HCT116 (cell line): ENCODE measurements at regions not wholly inside any gene's neighbourhood (a gene's known extent, or its start where the extent isn't known, plus 50 kb on each side); places are given as distances from the start of the nearest gene placed in this dataset.

ENCODE experiments used
- ATAC-seq: fragments of 200-7000 bp; cut with Tn5 transposase; 2 replicates; pipeline ENCODE4 v1.9.1; 2020; ENCODE audit warnings: mild to moderate bottlenecking, moderate library complexity
- BruUV-seq: library from RNA; stranded (reverse); fragments of 400-500 nt; replicated peaks from 2 replicates; lab custom pipeline; 2021; lab: Mats Ljungman, UMichigan
- CTCF ChIA-PET: fragments of 300-600 bp; sonication (Branson Sonifier 250); formaldehyde crosslinking; loops from one replicate; lab custom pipeline; 2021; ENCODE audit warnings: antibody characterized with exemption; lab: Charles Lee
- POLR2A ChIA-PET: fragments of 300-600, 350-600 bp; sonication (Branson Sonifier 250); formaldehyde crosslinking; loops from one replicate; lab custom pipeline; 2021; ENCODE audit warnings: antibody characterized with exemption; lab: Charles Lee
- RAD21 ChIA-PET, 2 experiments: fragments of 300-600 bp; sonication (Branson Sonifier 250); formaldehyde crosslinking; loops; one replicate each; lab custom pipeline; 2023; ENCODE audit warnings: low total read pairs in 2 of 2; ENCODE audit not compliant: uncharacterized antibody in 2 of 2, unreplicated experiment in 2 of 2, low non-redundant PET in 1 of 2; lab: Charles Lee
- DNase-seq: peaks from one replicate; pipeline ENCODE4 v3.0.0-alpha.2; 2010; ENCODE audit warnings: low read depth, low spot score
- H2AFZ ChIP-seq: fragments of 200-600 bp; shearing (Covaris generic), sonication (generic); 2 replicates; pipeline ENCODE4 v1.6.1; 2017; ENCODE audit warnings: low read depth, mixed run types, mixed read lengths, antibody characterized with exemption, low read length; ENCODE audit not compliant: poor library complexity, severe bottlenecking
- H3K27ac ChIP-seq: 2 replicates; pipeline ENCODE4 v1.5.1; 2012; ENCODE audit warnings: low read depth, low read length
- H3K27me3 ChIP-seq: fragments of 200-600 bp; sonication (generic); 2 replicates; pipeline ENCODE4 v1.6.1; 2016; ENCODE audit warnings: mixed run types, low read length, mixed read lengths; ENCODE audit not compliant: insufficient read depth
- H3K36me3 ChIP-seq, 2 experiments: fragments of 200-500 bp in 1 of 2; fragments of 200-600 bp in 1 of 2; sonication (Bioruptor generic) in 1 of 2; sonication (generic) in 1 of 2; 2 replicates each; pipeline versions ENCODE4 v1.5.1 to v1.6.1; 2014 to 2016; ENCODE audit warnings: low read length in 2 of 2, inconsistent platforms in 1 of 2, mixed read lengths in 1 of 2, mixed run types in 1 of 2; ENCODE audit not compliant: insufficient read depth in 2 of 2, control insufficient read depth in 1 of 2
- H3K4me1 ChIP-seq, 2 experiments: fragments of 200-600 bp in 1 of 2; sonication (generic) in 1 of 2; 2 replicates each; pipeline versions ENCODE4 v1.5.1 to v1.6.1; 2012 to 2017; ENCODE audit warnings: low read length in 2 of 2, inconsistent platforms in 1 of 2, mild to moderate bottlenecking in 1 of 2, mixed read lengths in 1 of 2, mixed run types in 1 of 2, moderate library complexity in 1 of 2; ENCODE audit not compliant: insufficient read depth in 2 of 2, control insufficient read depth in 1 of 2
- H3K4me2 ChIP-seq: fragments of 200-600 bp; sonication (generic); 2 replicates; pipeline ENCODE4 v1.6.1; 2017; ENCODE audit warnings: mixed run types, low read length, mixed read lengths
- H3K4me3 ChIP-seq, 2 experiments: fragments of 200-600 bp in 1 of 2; sonication (generic) in 1 of 2; replicated peaks in 1 of 2; 2 replicates each; pipeline ENCODE4 v1.5.1; 2011 to 2016; ENCODE audit warnings: low read length in 2 of 2, control low read depth in 1 of 2, low read depth in 1 of 2, mild to moderate bottlenecking in 1 of 2, mixed read lengths in 1 of 2, mixed run types in 1 of 2
- H3K79me2 ChIP-seq: fragments of 200-600 bp; sonication (generic); 2 replicates; pipeline ENCODE4 v1.6.1; 2017; ENCODE audit warnings: mild to moderate bottlenecking, mixed run types, low read length, moderate library complexity, mixed read lengths; ENCODE audit not compliant: insufficient read depth
- H3K9ac ChIP-seq: fragments of 200-600 bp; sonication (generic); 2 replicates; pipeline ENCODE4 v1.6.1; 2016; ENCODE audit warnings: low read length, mixed read lengths
- H3K9me2 ChIP-seq: fragments of 200-600 bp; sonication (generic), shearing (Covaris generic); 2 replicates; pipeline ENCODE4 v1.6.1; 2017; ENCODE audit warnings: mixed run types, mild to moderate bottlenecking, moderate library complexity; ENCODE audit not compliant: insufficient read depth
- H3K9me3 ChIP-seq, 2 experiments: fragments of 200-500 bp in 1 of 2; fragments of 200-600 bp in 1 of 2; sonication (Bioruptor generic) in 1 of 2; sonication (generic) in 1 of 2; 2 replicates each; pipeline ENCODE4 v1.6.1; 2014 to 2017; ENCODE audit warnings: low read length in 2 of 2, mixed read lengths in 2 of 2, inconsistent platforms in 1 of 2, low read depth in 1 of 2, mild to moderate bottlenecking in 1 of 2, mixed run types in 1 of 2, moderate library complexity in 1 of 2; ENCODE audit not compliant: control insufficient read depth in 1 of 2, insufficient read depth in 1 of 2
- H4K20me1 ChIP-seq: fragments of 200-600 bp; sonication (generic), shearing (Covaris generic); 2 replicates; pipeline ENCODE4 v1.6.1; 2017; ENCODE audit warnings: mixed run types, mild to moderate bottlenecking, moderate library complexity; ENCODE audit not compliant: insufficient read depth
- CBX3 ChIP-seq: IDR thresholded peaks from 2 replicates; pipeline ENCODE4 v1.6.1; 2012; ENCODE audit warnings: low read depth
- CEBPB ChIP-seq: IDR thresholded peaks from 2 replicates; pipeline ENCODE4 v1.6.1; 2012; ENCODE audit warnings: low read depth
- CTCF ChIP-seq, 3 experiments: fragments of 200-600 bp in 1 of 3; sonication (generic) in 1 of 3; IDR thresholded peaks in 2 of 3; conservative IDR thresholded peaks in 1 of 3; 2 replicates each; pipeline ENCODE4 v1.5.1; 2012 to 2017; ENCODE audit warnings: low read depth in 2 of 3, low read length in 2 of 3, antibody characterized with exemption in 1 of 3, borderline replicate concordance in 1 of 3, control low read depth in 1 of 3, mild to moderate bottlenecking in 1 of 3, mixed read lengths in 1 of 3, mixed run types in 1 of 3, moderate library complexity in 1 of 3; ENCODE audit not compliant: insufficient read depth in 1 of 3
- EGR1 ChIP-seq: IDR thresholded peaks from 2 replicates; pipeline ENCODE4 v1.6.1; 2012; ENCODE audit warnings: low read depth
- ELF1 ChIP-seq: IDR thresholded peaks from 2 replicates; pipeline ENCODE4 v1.6.1; 2012; ENCODE audit warnings: low read depth, borderline replicate concordance
- EZH2 ChIP-seq: fragments of 200-600 bp; sonication (generic); IDR thresholded peaks from 2 replicates; pipeline ENCODE4 v1.6.1; 2017; ENCODE audit warnings: antibody characterized with exemption, mixed run types
- EZH2phosphoT487 ChIP-seq: fragments of 200-600 bp; IDR thresholded peaks from 2 replicates; pipeline ENCODE4 v1.6.1; 2018; ENCODE audit warnings: antibody characterized with exemption, borderline replicate concordance
- FOSL1 ChIP-seq: IDR thresholded peaks from 2 replicates; pipeline ENCODE4 v1.6.1; 2012; ENCODE audit warnings: low read depth
- JUND ChIP-seq: IDR thresholded peaks from 2 replicates; pipeline ENCODE4 v1.6.1; 2012
- POLR2A ChIP-seq: IDR thresholded peaks from 2 replicates; pipeline ENCODE4 v1.7.0; 2011; ENCODE audit warnings: borderline replicate concordance; ENCODE audit not compliant: insufficient read depth, insufficient read length; ENCODE audit errors: extremely low read depth
- POLR2AphosphoS5 ChIP-seq: IDR thresholded peaks from 2 replicates; pipeline ENCODE4 v1.6.1; 2011; ENCODE audit warnings: mild to moderate bottlenecking, low read depth, low read length, moderate library complexity
- RAD21 ChIP-seq: IDR thresholded peaks from 2 replicates; pipeline ENCODE4 v1.6.1; 2012; ENCODE audit warnings: low read depth, mild to moderate bottlenecking
- TCF7L2 ChIP-seq: IDR thresholded peaks from 2 replicates; pipeline ENCODE4 v1.7.0; 2011; ENCODE audit warnings: borderline replicate concordance, inconsistent platforms; ENCODE audit not compliant: insufficient read depth, insufficient read length; ENCODE audit errors: extremely low read depth
- YY1 ChIP-seq: IDR thresholded peaks from 2 replicates; pipeline ENCODE4 v1.6.1; 2011; ENCODE audit warnings: low read length, low read depth, moderate library complexity, mild to moderate bottlenecking; ENCODE audit not compliant: insufficient replicate concordance; ENCODE audit errors: extremely low read depth
- ZBTB33 ChIP-seq: IDR thresholded peaks from 2 replicates; pipeline ENCODE4 v1.6.1; 2011; ENCODE audit warnings: mild to moderate bottlenecking, low read length, moderate library complexity; ENCODE audit not compliant: insufficient replicate concordance; ENCODE audit errors: extremely low read depth
- ZFX ChIP-seq: fragments of 450-650 bp; IDR thresholded peaks from 2 replicates; pipeline ENCODE4 v1.6.1; 2017
- ZNF274 ChIP-seq: fragments of 200-500 bp; sonication (Bioruptor generic); IDR thresholded peaks from 2 replicates; pipeline ENCODE4 v1.6.1; 2014; ENCODE audit warnings: mild to moderate bottlenecking, low read depth, low read length, inconsistent platforms
- intact Hi-C: fragments of 100-400 bp; cut with micrococcal nuclease; formaldehyde crosslinking; loops from 2 replicates; pipeline ENCODE4 v1.10.0; 2022
- TF ChIP-seq, protein P1 (sequence below): IDR thresholded peaks from 2 replicates; pipeline ENCODE4 v1.6.1; 2012
- TF ChIP-seq, protein P2 (sequence below): IDR thresholded peaks from 2 replicates; pipeline ENCODE4 v1.6.1; 2012

- no peak overlapping the region for H3K27ac ChIP-seq
- intact Hi-C loops = no loop called here
- H4K20me1 ChIP-seq = no peaks in the 10 kb centered on the region
- no peaks in the 10 kb centered on the region for H3K9me2 ChIP-seq
- ChIA-PET CTCF (no interaction called here), POLR2A (no interaction called here), RAD21 (no interaction called here)
- no peak for TF ChIP-seq CEBPB
- TF ChIP-seq CTCF (IDR thresholded peaks at IDR 0.05 in 2 of 3, conservative IDR thresholded peaks at IDR 0.05 in 1 of 3; ENCODE audit: borderline replicate concordance in 1 of 3, insufficient read depth in 1 of 3, low read depth in 2 of 3, low read length in 2 of 3) = no peak
- no peak for TF ChIP-seq JUND
- no peak for TF ChIP-seq POLR2A
- TF ChIP-seq, protein P1, sequence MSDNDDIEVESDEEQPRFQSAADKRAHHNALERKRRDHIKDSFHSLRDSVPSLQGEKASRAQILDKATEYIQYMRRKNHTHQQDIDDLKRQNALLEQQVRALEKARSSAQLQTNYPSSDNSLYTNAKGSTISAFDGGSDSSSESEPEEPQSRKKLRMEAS = no peak
- no peak for TF ChIP-seq ZNF274
- TF ChIP-seq POLR2AphosphoS5 = no peak
- no peak for TF ChIP-seq EZH2
- no peak for TF ChIP-seq EZH2phosphoT487
- no peak for TF ChIP-seq ZBTB33
- TF ChIP-seq FOSL1 = no peak
- TF ChIP-seq YY1 = no peak
- TF ChIP-seq CBX3 = no peak
- no peak for TF ChIP-seq ZFX
- TF ChIP-seq, protein P2, sequence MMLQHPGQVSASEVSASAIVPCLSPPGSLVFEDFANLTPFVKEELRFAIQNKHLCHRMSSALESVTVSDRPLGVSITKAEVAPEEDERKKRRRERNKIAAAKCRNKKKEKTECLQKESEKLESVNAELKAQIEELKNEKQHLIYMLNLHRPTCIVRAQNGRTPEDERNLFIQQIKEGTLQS = no peak
- no peak for TF ChIP-seq RAD21
- TF ChIP-seq ELF1 = no peak
- no peak for TF ChIP-seq EGR1
- no peak for TF ChIP-seq TCF7L2
- H3K9ac ChIP-seq = no peak overlapping the region
- BruUV-seq = no TSS peak
- H2AFZ ChIP-seq = no peak overlapping the region
- H3K4me2 ChIP-seq = no peak overlapping the region
- no peaks in the 10 kb centered on the region for H3K27me3 ChIP-seq
- no peaks in the 10 kb centered on the region for H3K9me3 ChIP-seq
- H3K4me1 ChIP-seq = no peaks in the 10 kb centered on the region
- no peak for ATAC-seq
- no peaks in the 10 kb centered on the region for H3K36me3 ChIP-seq
- no peak overlapping the region for H3K4me3 ChIP-seq
- H3K79me2 ChIP-seq = no peaks in the 10 kb centered on the region
- DNase-seq = no peak
These were observed 177.6 kb downstream of the SUCLG1 start for GRCh38 chr2:84281510-84281909.
